PC-9 (cell line): ENCODE measurements at regions not wholly inside any gene's neighbourhood (a gene's known extent, or its start where the extent isn't known, plus 50 kb on each side); places are given as distances from the start of the nearest gene placed in this dataset.

Experiments used
- BruUV-seq: library from RNA; stranded (reverse); fragments of 400-500 nt; replicated peaks from 2 replicates; lab custom pipeline; 2021; lab: Mats Ljungman, UMichigan
- CTCF ChIA-PET: fragments of 300-600 bp; sonication (Branson Sonifier 250); formaldehyde crosslinking; loops from one replicate; lab custom pipeline; 2022; ENCODE audit warnings: antibody characterized with exemption; lab: Charles Lee
- POLR2A ChIA-PET: fragments of 300-600 bp; sonication (Branson Sonifier 250); formaldehyde crosslinking; loops from one replicate; lab custom pipeline; 2022; ENCODE audit warnings: antibody characterized with exemption; ENCODE audit not compliant: unreplicated experiment; lab: Charles Lee
- DNase-seq, 2 experiments: peaks; one replicate each; pipeline versions ENCODE4 v3.0.0 to v3.0.0-alpha.2; 2015 to 2022; ENCODE audit warnings: mixed read lengths in 1 of 2
- H2AFZ ChIP-seq: fragments of 200-600 bp; sonication (generic); 2 replicates; pipeline ENCODE4 v1.8.1; 2017; ENCODE audit warnings: antibody characterized with exemption
- H3F3A ChIP-seq: fragments of 200-600 bp; sonication (generic); 2 replicates; pipeline ENCODE4 v1.8.1; 2017; ENCODE audit warnings: antibody characterized with exemption, mild to moderate bottlenecking, low read depth; ENCODE audit not compliant: insufficient read depth
- H3K27ac ChIP-seq: fragments of 200-600 bp; sonication (generic); 2 replicates; pipeline ENCODE4 v1.6.1; 2016; ENCODE audit warnings: mixed run types
- H3K27me3 ChIP-seq: fragments of 200-600 bp; sonication (generic); 2 replicates; pipeline ENCODE4 v1.6.1; 2016; ENCODE audit warnings: low read depth, mixed run types; ENCODE audit not compliant: insufficient read depth
- H3K36me3 ChIP-seq: fragments of 200-600 bp; sonication (generic); 2 replicates; pipeline ENCODE4 v1.6.1; 2016; ENCODE audit warnings: low read depth, mixed run types
- H3K4me1 ChIP-seq: fragments of 200-600 bp; sonication (generic); replicated peaks from 2 replicates; pipeline ENCODE4 v1.6.1; 2016; ENCODE audit warnings: mixed run types; ENCODE audit not compliant: insufficient read depth
- H3K4me2 ChIP-seq: fragments of 200-600 bp; sonication (generic); 2 replicates; pipeline ENCODE4 v1.6.1; 2017; ENCODE audit warnings: mixed run types
- H3K4me3 ChIP-seq: fragments of 200-600 bp; sonication (generic); 2 replicates; pipeline ENCODE4 v1.6.1; 2016; ENCODE audit warnings: mixed run types
- H3K79me2 ChIP-seq: fragments of 200-600 bp; sonication (generic); 2 replicates; pipeline ENCODE4 v1.6.1; 2017; ENCODE audit warnings: low read depth, mixed run types
- H3K9me2 ChIP-seq: fragments of 200-600 bp; sonication (generic); 2 replicates; pipeline ENCODE4 v1.8.1; 2017; ENCODE audit warnings: mild to moderate bottlenecking; ENCODE audit not compliant: insufficient read depth
- H3K9me3 ChIP-seq: fragments of 200-600 bp; sonication (generic); 2 replicates; pipeline ENCODE4 v1.8.1; 2016; ENCODE audit warnings: low read depth; ENCODE audit not compliant: insufficient read depth
- H4K20me1 ChIP-seq: fragments of 200-600 bp; sonication (generic); 2 replicates; pipeline ENCODE4 v1.8.1; 2017; ENCODE audit not compliant: insufficient read depth
- CTCF ChIP-seq: fragments of 200-600 bp; sonication (generic); conservative IDR thresholded peaks from 2 replicates; pipeline ENCODE4 v1.6.1; 2017; ENCODE audit warnings: mixed run types, antibody characterized with exemption, mild to moderate bottlenecking, moderate library complexity
- EZH2 ChIP-seq: fragments of 200-600 bp; sonication (generic); IDR thresholded peaks from 2 replicates; pipeline ENCODE4 v1.8.0; 2017; ENCODE audit warnings: antibody characterized with exemption, low read depth
- intact Hi-C: fragments of 100-400 bp; cut with micrococcal nuclease; formaldehyde crosslinking; loops from one replicate; pipeline ENCODE4 v1.10.0; 2022; ENCODE audit not compliant: unreplicated experiment

- Histone ChIP-seq H3K36me3 (no peaks in the 10 kb centered on the region), H3K27ac (no peak overlapping the region), H4K20me1 (no peaks in the 10 kb centered on the region), H3F3A (no peaks in the 10 kb centered on the region), H2AFZ (no peak overlapping the region), H3K4me1 (no peaks in the 10 kb centered on the region), H3K4me2 (no peak overlapping the region), H3K27me3 (no peaks in the 10 kb centered on the region), H3K79me2 (no peaks in the 10 kb centered on the region), H3K4me3 (no peak overlapping the region), H3K9me2 (no peaks in the 10 kb centered on the region), H3K9me3 (no peaks in the 10 kb centered on the region)
- ChIA-PET POLR2A (no interaction called here), CTCF (no interaction called here)
- BruUV-seq: no TSS peak
- DNase-seq: no peak
- intact Hi-C loops: no loop called here
- TF ChIP-seq CTCF: no peak
- no peak for TF ChIP-seq EZH2
Measured at GRCh38 chr5:124279146-124279876, 467.1 kb downstream of the ZNF608 start.

GRCh38 chr5:124278636-124279035, 467.8 kb downstream of the ZNF608 start:
- Histone ChIP-seq H3K27ac (no peak overlapping the region), H3K4me3 (no peak overlapping the region), H3K9me3 (no peaks in the 10 kb centered on the region), H3K4me2 (no peak overlapping the region), H3K9me2 (no peaks in the 10 kb centered on the region), H3K27me3 (no peaks in the 10 kb centered on the region), H3K4me1 (no peaks in the 10 kb centered on the region), H3F3A (no peaks in the 10 kb centered on the region), H3K36me3 (no peaks in the 10 kb centered on the region), H3K79me2 (no peaks in the 10 kb centered on the region), H2AFZ (no peak overlapping the region), H4K20me1 (no peaks in the 10 kb centered on the region)
- TF ChIP-seq CTCF (no peak), EZH2 (no peak)
- CTCF ChIA-PET: no interaction called here
- no peak for DNase-seq
- BruUV-seq: no TSS peak
- POLR2A ChIA-PET: no interaction called here
- intact Hi-C loops: no loop called here

GRCh38 chr5:124277767-124278545, 468.5 kb downstream of the ZNF608 start:
- DNase-seq: no peak
- H3K9me2 ChIP-seq: no peaks in the 10 kb centered on the region
- ChIA-PET CTCF (no interaction called here), POLR2A (no interaction called here)
- H3K4me2 ChIP-seq: no peak overlapping the region
- BruUV-seq: no TSS peak
- TF ChIP-seq EZH2 (no peak), CTCF (no peak)
- no peaks in the 10 kb centered on the region for H3K79me2 ChIP-seq
- H4K20me1 ChIP-seq: no peaks in the 10 kb centered on the region
- H3F3A ChIP-seq: no peaks in the 10 kb centered on the region
- H3K9me3 ChIP-seq: no peaks in the 10 kb centered on the region
- H3K27ac ChIP-seq: no peak overlapping the region
- intact Hi-C loops: no loop called here
- H2AFZ ChIP-seq: no peak overlapping the region
- no peaks in the 10 kb centered on the region for H3K27me3 ChIP-seq
- no peaks in the 10 kb centered on the region for H3K36me3 ChIP-seq
- H3K4me1 ChIP-seq: no peaks in the 10 kb centered on the region
- H3K4me3 ChIP-seq: no peak overlapping the region
